Neural progenitor cell (in vitro differentiated cells): ENCODE measurements at regions not wholly inside any gene's neighbourhood (a gene's known extent, or its start where the extent isn't known, plus 50 kb on each side); places are given as distances from the start of the nearest gene placed in this dataset.
A peak's percentile ranks its signal among the peaks of the same experiment; 100 is the strongest.

Experiments
- DNase-seq: peaks from one replicate; pipeline ENCODE4 v3.0.0-alpha.2; 2016; ENCODE audit warnings: low spot score
- H2AFZ ChIP-seq: fragments of 200-600 bp; sonication (generic); replicated peaks from 2 replicates; pipeline ENCODE4 v1.6.1; 2016; ENCODE audit warnings: antibody characterized with exemption
- H3F3A ChIP-seq: fragments of 200-600 bp; sonication (generic); 2 replicates; pipeline ENCODE4 v1.6.1; 2016; ENCODE audit warnings: antibody characterized with exemption, low read depth
- H3K27ac ChIP-seq: fragments of 200-600 bp; sonication (generic); 2 replicates; pipeline ENCODE4 v1.5.1; 2016; ENCODE audit warnings: mild to moderate bottlenecking
- H3K27me3 ChIP-seq: fragments of 200-600 bp; sonication (generic); 2 replicates; pipeline ENCODE4 v1.6.1; 2016; ENCODE audit warnings: mild to moderate bottlenecking, moderate library complexity
- H3K36me3 ChIP-seq: fragments of 200-600 bp; sonication (generic); 2 replicates; pipeline ENCODE4 v1.5.1; 2016
- H3K4me1 ChIP-seq: fragments of 200-600 bp; sonication (generic); 2 replicates; pipeline ENCODE4 v1.6.1; 2016; ENCODE audit warnings: mixed run types
- H3K4me2 ChIP-seq: fragments of 200-600 bp; sonication (generic); 2 replicates; pipeline ENCODE4 v1.6.1; 2016
- H3K4me3 ChIP-seq: fragments of 200-600 bp; sonication (generic); 2 replicates; pipeline ENCODE4 v1.5.1; 2016
- H3K79me2 ChIP-seq: fragments of 200-600 bp; sonication (generic); 2 replicates; pipeline ENCODE4 v1.6.1; 2016; ENCODE audit warnings: low read depth
- H3K9ac ChIP-seq: fragments of 200-600 bp; sonication (generic); 2 replicates; pipeline ENCODE4 v1.6.1; 2016
- H3K9me3 ChIP-seq: fragments of 200-600 bp; sonication (generic); 2 replicates; pipeline ENCODE4 v1.5.1; 2016; ENCODE audit warnings: low read depth
- H4K20me1 ChIP-seq: fragments of 200-600 bp; sonication (generic); 2 replicates; pipeline ENCODE4 v1.6.1; 2016; ENCODE audit warnings: low read depth
- H3K27ac Mint-ChIP-seq: 3 replicates; pipeline ENCODE4 v1.8.0; 2021; ENCODE audit warnings: mixed read lengths
- H3K27me3 Mint-ChIP-seq: 2 replicates; pipeline ENCODE4 v1.8.0; 2022; ENCODE audit warnings: low read depth, mild to moderate bottlenecking, inconsistent platforms, moderate library complexity, mixed read lengths; ENCODE audit not compliant: insufficient read depth
- H3K36me3 Mint-ChIP-seq: 3 replicates; pipeline ENCODE4 v1.8.0; 2021; ENCODE audit warnings: mixed read lengths
- H3K4me1 Mint-ChIP-seq: 3 replicates; pipeline ENCODE4 v1.8.0; 2021; ENCODE audit warnings: mixed read lengths
- H3K4me3 Mint-ChIP-seq: 3 replicates; pipeline ENCODE4 v1.8.0; 2021; ENCODE audit warnings: mild to moderate bottlenecking, moderate library complexity, mixed read lengths
- H3K9me3 Mint-ChIP-seq: 3 replicates; pipeline ENCODE4 v1.8.0; 2020; ENCODE audit warnings: mixed read lengths
- EZH2 ChIP-seq: fragments of 200-600 bp; sonication (generic); IDR thresholded peaks from 2 replicates; pipeline ENCODE4 v1.6.1; 2017; ENCODE audit warnings: antibody characterized with exemption, mild to moderate bottlenecking, moderate library complexity
- EZH2phosphoT487 ChIP-seq: fragments of 200-600 bp; sonication (generic); IDR thresholded peaks from 2 replicates; pipeline ENCODE4 v1.6.1; 2017; ENCODE audit warnings: antibody characterized with exemption
- TF ChIP-seq, protein P1 (sequence below): fragments of 200-600 bp; sonication (generic); IDR thresholded peaks from 2 replicates; pipeline ENCODE4 v1.5.1; 2017; ENCODE audit warnings: antibody characterized with exemption, mild to moderate bottlenecking

GRCh38 chr16:51276336-51276735, 125.3 kb upstream of the SALL1 start:
- Histone ChIP-seq H3K9me3 (no peaks in the 10 kb centered on the region), H3K27me3 (no peaks in the 10 kb centered on the region), H3K9ac (no peak overlapping the region), H3K27ac (no peak overlapping the region), H3K4me2 (no peak overlapping the region), H3K4me3 (no peak overlapping the region), H4K20me1 (no peaks in the 10 kb centered on the region), H2AFZ (no peak overlapping the region), H3K36me3 (no peaks in the 10 kb centered on the region), H3K79me2 (no peaks in the 10 kb centered on the region), H3F3A (no peaks in the 10 kb centered on the region), H3K4me1 (peaks cover 5% of the 10 kb centered on the region)
- DNase-seq = no peak
- Mint-ChIP-seq H3K4me1 (no peaks in the 10 kb centered on the region), H3K4me3 (no peak overlapping the region), H3K27ac (no peak overlapping the region), H3K36me3 (no peaks in the 10 kb centered on the region), H3K27me3 (peaks cover 2% of the 10 kb centered on the region), H3K9me3 (no peaks in the 10 kb centered on the region)
- TF ChIP-seq EZH2 (no peak), EZH2phosphoT487 (no peak)
- TF ChIP-seq, protein P1, sequence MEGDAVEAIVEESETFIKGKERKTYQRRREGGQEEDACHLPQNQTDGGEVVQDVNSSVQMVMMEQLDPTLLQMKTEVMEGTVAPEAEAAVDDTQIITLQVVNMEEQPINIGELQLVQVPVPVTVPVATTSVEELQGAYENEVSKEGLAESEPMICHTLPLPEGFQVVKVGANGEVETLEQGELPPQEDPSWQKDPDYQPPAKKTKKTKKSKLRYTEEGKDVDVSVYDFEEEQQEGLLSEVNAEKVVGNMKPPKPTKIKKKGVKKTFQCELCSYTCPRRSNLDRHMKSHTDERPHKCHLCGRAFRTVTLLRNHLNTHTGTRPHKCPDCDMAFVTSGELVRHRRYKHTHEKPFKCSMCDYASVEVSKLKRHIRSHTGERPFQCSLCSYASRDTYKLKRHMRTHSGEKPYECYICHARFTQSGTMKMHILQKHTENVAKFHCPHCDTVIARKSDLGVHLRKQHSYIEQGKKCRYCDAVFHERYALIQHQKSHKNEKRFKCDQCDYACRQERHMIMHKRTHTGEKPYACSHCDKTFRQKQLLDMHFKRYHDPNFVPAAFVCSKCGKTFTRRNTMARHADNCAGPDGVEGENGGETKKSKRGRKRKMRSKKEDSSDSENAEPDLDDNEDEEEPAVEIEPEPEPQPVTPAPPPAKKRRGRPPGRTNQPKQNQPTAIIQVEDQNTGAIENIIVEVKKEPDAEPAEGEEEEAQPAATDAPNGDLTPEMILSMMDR = no peak

DNA sequence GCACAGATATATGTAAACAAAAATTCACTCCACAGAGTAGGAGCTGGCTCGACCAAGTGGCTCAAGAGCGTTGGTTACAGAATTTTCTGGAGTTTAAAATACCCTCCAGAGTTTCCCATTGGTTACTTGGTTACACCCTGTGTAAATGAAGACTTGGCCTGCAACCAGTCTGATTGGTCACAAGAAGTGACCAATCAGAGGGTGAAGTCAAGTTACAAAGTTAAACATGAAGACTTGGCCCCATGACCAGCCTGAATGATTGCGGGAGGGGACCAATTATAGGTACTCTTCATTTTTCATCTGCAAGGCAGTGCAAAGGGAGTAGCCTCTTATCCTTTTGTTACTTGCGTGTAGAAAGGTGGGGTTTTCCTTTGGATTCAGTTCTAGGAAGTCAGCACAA, 121.3 kb upstream of the SALL1 start:
- Mint-ChIP-seq H3K4me1 (peaks cover 6% of the 10 kb centered on the region), H3K27me3 (peaks cover 2% of the 10 kb centered on the region), H3K27ac (no peak overlapping the region), H3K36me3 (no peaks in the 10 kb centered on the region), H3K4me3 (no peak overlapping the region), H3K9me3 (peaks cover 5% of the 10 kb centered on the region)
- H3K4me1 ChIP-seq = peaks cover 24% of the 10 kb centered on the region
- no peak overlapping the region for H3K4me2 ChIP-seq
- no peaks in the 10 kb centered on the region for H3K27me3 ChIP-seq
- H4K20me1 ChIP-seq = no peaks in the 10 kb centered on the region
- H2AFZ ChIP-seq = no peak overlapping the region
- H3K27ac ChIP-seq = no peak overlapping the region
- H3F3A ChIP-seq = no peaks in the 10 kb centered on the region
- no peak overlapping the region for H3K4me3 ChIP-seq
- H3K36me3 ChIP-seq = no peaks in the 10 kb centered on the region
- TF ChIP-seq, protein P1 = no peak
- TF ChIP-seq EZH2 (no peak), EZH2phosphoT487 (no peak)
- no peak for DNase-seq
- no peak overlapping the region for H3K9ac ChIP-seq
- H3K79me2 ChIP-seq = no peaks in the 10 kb centered on the region
- no peaks in the 10 kb centered on the region for H3K9me3 ChIP-seq

DNA sequence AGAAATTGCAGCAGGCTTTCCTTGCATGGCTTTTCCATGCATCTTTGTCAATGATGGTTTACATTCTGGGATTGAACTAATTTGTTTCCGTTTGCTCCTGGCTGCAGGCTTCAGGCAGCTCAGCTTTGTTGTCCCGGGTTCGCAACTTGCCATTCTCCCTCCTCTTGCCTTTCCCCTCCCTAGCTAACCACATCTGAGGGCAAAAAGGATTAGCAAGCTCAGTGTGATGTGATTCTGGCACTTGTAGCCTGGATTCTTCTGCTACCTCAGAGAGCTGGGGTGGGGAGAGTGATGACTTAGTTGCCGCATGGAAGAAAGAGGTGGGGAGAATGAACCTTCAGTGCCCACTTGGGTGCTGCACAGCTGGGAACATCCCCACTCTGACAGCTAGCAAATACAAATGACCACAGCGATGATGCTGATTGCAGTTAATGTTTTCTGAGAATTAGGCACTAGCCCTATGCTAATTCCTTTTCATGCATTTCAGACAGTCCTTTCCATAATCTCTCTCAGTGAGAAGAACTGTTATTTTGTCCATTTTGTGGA, 120.2 kb upstream of the SALL1 start:
- H3K27me3 Mint-ChIP-seq = peaks cover 5% of the 10 kb centered on the region
- peaks cover 24% of the 10 kb centered on the region for H3K4me1 ChIP-seq
- no peak overlapping the region for H3K27ac ChIP-seq

More for the DNA sequence above, 120.2 kb upstream of the SALL1 start:
- H3K27ac Mint-ChIP-seq = peak overlapping the region; percentile 18
- H3K9me3 Mint-ChIP-seq = peaks cover 5% of the 10 kb centered on the region
- Histone ChIP-seq H3K79me2 (no peaks in the 10 kb centered on the region), H3K4me3 (no peak overlapping the region), H3K36me3 (no peaks in the 10 kb centered on the region), H3F3A (no peaks in the 10 kb centered on the region), H4K20me1 (no peaks in the 10 kb centered on the region), H3K9me3 (no peaks in the 10 kb centered on the region), H2AFZ (peak overlapping the region; percentile 61), H3K9ac (no peak overlapping the region), H3K4me2 (no peak overlapping the region), H3K27me3 (no peaks in the 10 kb centered on the region)
- TF ChIP-seq, protein P1 = no peak
- no peak for TF ChIP-seq EZH2
- TF ChIP-seq EZH2phosphoT487 = no peak
- H3K36me3 Mint-ChIP-seq = no peaks in the 10 kb centered on the region
- DNase-seq = peak; percentile 33
- H3K4me3 Mint-ChIP-seq = no peak overlapping the region
- peaks cover 6% of the 10 kb centered on the region for H3K4me1 Mint-ChIP-seq
